Gastroesophageal sphincter (tissue), 3 donors: ENCODE measurements at regions not wholly inside any gene's neighbourhood (a gene's known extent, or its start where the extent isn't known, plus 50 kb on each side); places are given as distances from the start of the nearest gene placed in this dataset.

Experiments
- EP300 ChIP-seq: sonication (generic); formaldehyde crosslinking; IDR thresholded peaks from one replicate; pipeline ENCODE4 v1.6.1; 2017; ENCODE audit warnings: antibody characterized with exemption, mild to moderate bottlenecking
- POLR2A ChIP-seq, 2 donors: fragments of 450-650 bp; IDR thresholded peaks; one replicate each; pipeline ENCODE4 v1.6.1; 2017; ENCODE audit warnings: antibody characterized with exemption in 2 of 2, mild to moderate bottlenecking in 2 of 2, moderate library complexity in 1 of 2
- POLR2AphosphoS5 ChIP-seq: sonication (generic); formaldehyde crosslinking; IDR thresholded peaks from one replicate; pipeline ENCODE4 v1.6.1; 2017; ENCODE audit warnings: antibody characterized with exemption
- TF ChIP-seq, protein P1 (sequence below), 4 experiments: fragments of 200-600 bp in 2 of 4; fragments of 450-650 bp in 2 of 4; sonication (generic) in 1 of 4; IDR thresholded peaks; one replicate each; pipeline ENCODE4 v1.5.1; 2017 to 2019; ENCODE audit warnings: antibody characterized with exemption in 4 of 4, mild to moderate bottlenecking in 2 of 4, moderate library complexity in 2 of 4

DNA sequence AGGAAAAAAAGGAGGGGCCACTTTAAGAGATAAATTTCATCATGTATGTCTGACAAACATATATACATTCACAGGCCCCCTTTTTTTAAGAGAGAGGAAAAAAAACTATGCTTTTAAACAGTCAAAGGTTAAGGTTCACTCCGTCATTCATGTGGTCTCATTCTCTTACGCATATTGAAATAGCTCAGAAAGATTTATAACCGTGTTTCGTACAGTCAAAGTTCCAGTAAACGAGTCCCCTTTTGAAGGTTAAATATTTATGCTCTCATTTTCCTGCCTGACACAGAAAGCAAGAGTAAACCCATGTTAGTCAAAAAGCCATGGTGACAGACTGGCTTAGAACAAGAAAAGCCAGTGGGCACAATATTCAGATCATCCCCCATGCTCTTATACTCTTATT is 248.0 kb upstream of the ARRDC4 start:
- TF ChIP-seq POLR2AphosphoS5 (no peak), EP300 (no peak), POLR2A (IDR thresholded peaks at IDR 0.05) (no peak)
- TF ChIP-seq, protein P1, sequence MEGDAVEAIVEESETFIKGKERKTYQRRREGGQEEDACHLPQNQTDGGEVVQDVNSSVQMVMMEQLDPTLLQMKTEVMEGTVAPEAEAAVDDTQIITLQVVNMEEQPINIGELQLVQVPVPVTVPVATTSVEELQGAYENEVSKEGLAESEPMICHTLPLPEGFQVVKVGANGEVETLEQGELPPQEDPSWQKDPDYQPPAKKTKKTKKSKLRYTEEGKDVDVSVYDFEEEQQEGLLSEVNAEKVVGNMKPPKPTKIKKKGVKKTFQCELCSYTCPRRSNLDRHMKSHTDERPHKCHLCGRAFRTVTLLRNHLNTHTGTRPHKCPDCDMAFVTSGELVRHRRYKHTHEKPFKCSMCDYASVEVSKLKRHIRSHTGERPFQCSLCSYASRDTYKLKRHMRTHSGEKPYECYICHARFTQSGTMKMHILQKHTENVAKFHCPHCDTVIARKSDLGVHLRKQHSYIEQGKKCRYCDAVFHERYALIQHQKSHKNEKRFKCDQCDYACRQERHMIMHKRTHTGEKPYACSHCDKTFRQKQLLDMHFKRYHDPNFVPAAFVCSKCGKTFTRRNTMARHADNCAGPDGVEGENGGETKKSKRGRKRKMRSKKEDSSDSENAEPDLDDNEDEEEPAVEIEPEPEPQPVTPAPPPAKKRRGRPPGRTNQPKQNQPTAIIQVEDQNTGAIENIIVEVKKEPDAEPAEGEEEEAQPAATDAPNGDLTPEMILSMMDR (IDR thresholded peaks at IDR 0.05): no peak
